HepG2 (cell line): ENCODE measurements at regions not wholly inside any gene's neighbourhood (a gene's known extent, or its start where the extent isn't known, plus 50 kb on each side); places are given as distances from the start of the nearest gene placed in this dataset.
A peak's percentile ranks its signal among the peaks of the same experiment; 100 is the strongest.

ENCODE experiments used
- ATAC-seq: fragments of 200-7000 bp; cut with Tn5 transposase; 3 replicates; pipeline ENCODE4 v1.9.1; 2020; ENCODE audit warnings: mild to moderate bottlenecking, moderate library complexity
- BruUV-seq: library from RNA; stranded (reverse); fragments of 400-500 nt; replicated peaks from 2 replicates; lab custom pipeline; 2021; lab: Mats Ljungman, UMichigan
- CTCF ChIA-PET: fragments of 300-600 bp; formaldehyde crosslinking; extraction: SDS; loops from one replicate; lab custom pipeline; 2021; ENCODE audit warnings: low total read pairs, inconsistent platforms, low intra/inter-chr PET ratio; lab: Yijun Ruan, JAX
- POLR2A ChIA-PET: fragments of 350-600 bp; sonication (Branson Sonifier 250); formaldehyde crosslinking; loops from one replicate; lab custom pipeline; 2020; ENCODE audit warnings: antibody characterized with exemption, inconsistent platforms; lab: Yijun Ruan, JAX
- DNase-seq: peaks from one replicate; pipeline ENCODE4 v3.0.0-alpha.2; 2015; ENCODE audit warnings: low spot score
- FAIRE-seq: peaks from 3 replicates; lab custom pipeline; 2011; peaks lifted over from hg19 to GRCh38; lab: Jason Lieb, UNC
- H2AFZ ChIP-seq: one replicate; pipeline ENCODE4 v1.6.1; 2011; ENCODE audit warnings: low read length, inconsistent platforms
- H3K27ac ChIP-seq: fragments of 300-600 bp; 3 replicates; pipeline ENCODE4 v1.8.0; 2011; ENCODE audit warnings: mixed run types, mild to moderate bottlenecking, mixed read lengths, low read length, inconsistent platforms; ENCODE audit not compliant: insufficient read depth; ENCODE audit errors: extremely low read length
- H3K27me3 ChIP-seq, 2 experiments: fragments of 200-600 bp in 1 of 2; 2 replicates in 1 of 2; 3 replicates in 1 of 2; pipeline versions ENCODE4 v1.6.0 to v1.8.0; 2011; ENCODE audit warnings: low read length in 2 of 2, mild to moderate bottlenecking in 2 of 2, moderate library complexity in 2 of 2, inconsistent platforms in 1 of 2; ENCODE audit not compliant: insufficient read depth in 2 of 2, control insufficient read depth in 1 of 2
- H3K36me3 ChIP-seq, 2 experiments: fragments of 200-600 bp in 1 of 2; replicated peaks in 1 of 2; 2 replicates in 1 of 2; 3 replicates in 1 of 2; pipeline versions ENCODE4 v1.5.1 to v1.8.0; 2011; ENCODE audit warnings: low read length in 2 of 2, inconsistent platforms in 1 of 2; ENCODE audit not compliant: insufficient read depth in 2 of 2, control insufficient read depth in 1 of 2
- H3K4me1 ChIP-seq: 2 replicates; pipeline ENCODE4 v1.5.1; 2012; ENCODE audit warnings: low read length, inconsistent platforms; ENCODE audit not compliant: insufficient read depth
- H3K4me2 ChIP-seq: 2 replicates; pipeline ENCODE4 v1.6.0; 2011; ENCODE audit warnings: low read depth, low read length, inconsistent platforms
- H3K4me3 ChIP-seq, 3 experiments: fragments of 200-600 bp in 1 of 3; sonication (generic), shearing (Covaris generic) in 1 of 3; replicated peaks in 1 of 3; 2 replicates each; pipeline ENCODE4 v1.5.1; 2011 to 2016; ENCODE audit warnings: low read length in 3 of 3, inconsistent platforms in 2 of 3, low read depth in 2 of 3, mild to moderate bottlenecking in 2 of 3, control low read depth in 1 of 3, mixed read lengths in 1 of 3; ENCODE audit not compliant: insufficient read depth in 1 of 3
- H3K79me2 ChIP-seq: one replicate; pipeline ENCODE4 v1.6.1; 2011; ENCODE audit warnings: low read length, inconsistent platforms; ENCODE audit not compliant: insufficient read depth
- H3K9ac ChIP-seq: 2 replicates; pipeline ENCODE4 v1.6.0; 2011; ENCODE audit warnings: mild to moderate bottlenecking, low read depth, low read length, inconsistent platforms; ENCODE audit not compliant: insufficient read depth
- H3K9me3 ChIP-seq: 2 replicates; pipeline ENCODE4 v1.5.1; 2012; ENCODE audit warnings: mild to moderate bottlenecking, low read length
- H4K20me1 ChIP-seq: 2 replicates; pipeline ENCODE4 v1.6.0; 2011; ENCODE audit warnings: inconsistent platforms, mild to moderate bottlenecking, low read length, moderate library complexity; ENCODE audit not compliant: insufficient read depth
- CBFB ChIP-seq: sonication (generic); formaldehyde crosslinking; IDR thresholded peaks from 2 replicates; pipeline ENCODE4 v1.4.0; 2020; ENCODE audit warnings: missing genetic modification reagents
- EZH2 ChIP-seq: conservative IDR thresholded peaks from 2 replicates; pipeline ENCODE4 v1.6.1; 2012; ENCODE audit warnings: mild to moderate bottlenecking, low read depth, low read length, moderate library complexity
- GLI4 ChIP-seq: sonication (generic); formaldehyde crosslinking; IDR thresholded peaks from 2 replicates; pipeline ENCODE4 v1.5.1; 2020; ENCODE audit warnings: missing genetic modification reagents, mild to moderate bottlenecking, moderate library complexity, borderline replicate concordance
- MAFF ChIP-seq: IDR thresholded peaks from 2 replicates; pipeline ENCODE4 v1.6.1; 2011; ENCODE audit warnings: low read depth, low read length, improper control_type of control experiment
- MAFK ChIP-seq, 2 experiments: IDR thresholded peaks in 1 of 2; conservative IDR thresholded peaks in 1 of 2; 2 replicates each; pipeline ENCODE4 v1.6.1; 2011; ENCODE audit warnings: improper control_type of control experiment in 2 of 2, low read length in 2 of 2
- MEIS2 ChIP-seq: sonication (generic); formaldehyde crosslinking; IDR thresholded peaks from 2 replicates; pipeline ENCODE4 v1.9.0; 2021; ENCODE audit warnings: mild to moderate bottlenecking, missing genetic modification reagents
- ZNF230 ChIP-seq: sonication (generic); formaldehyde crosslinking; IDR thresholded peaks from 2 replicates; pipeline ENCODE4 v1.4.0; 2020; ENCODE audit warnings: mild to moderate bottlenecking, missing genetic modification reagents
- ZNF3 ChIP-seq: IDR thresholded peaks from 2 replicates; pipeline ENCODE4 v1.7.0; 2017; ENCODE audit warnings: inconsistent platforms
- ZNF562 ChIP-seq: sonication (generic); formaldehyde crosslinking; IDR thresholded peaks from 2 replicates; pipeline ENCODE4 v1.8.0; 2022; ENCODE audit warnings: missing genetic modification reagents, borderline replicate concordance
- ZNF614 ChIP-seq: IDR thresholded peaks from 2 replicates; pipeline ENCODE4 v1.6.1; 2018; ENCODE audit warnings: missing biosample characterization, missing genetic modification reagents, inconsistent platforms, borderline replicate concordance
- ZSCAN25 ChIP-seq: sonication (generic); formaldehyde crosslinking; IDR thresholded peaks from 2 replicates; pipeline ENCODE4 v1.8.0; 2022; ENCODE audit warnings: mild to moderate bottlenecking, missing genetic modification reagents
- WGBS: methylation state at CpG from one replicate; pipeline ENCODE4 v1.1.6; 2017; ENCODE audit warnings: low lambda C conversion rate; 5-methylcytosine and 5-hydroxymethylcytosine counted together
- in situ Hi-C: cut with HindIII; loops from 2 replicates; pipeline ENCODE4 v1.10.0; 2017; ENCODE audit warnings: low pct_unique_long_range_greater_than_20kb; ENCODE audit not compliant: extremely low pct_ligation_motif_present
- intact Hi-C: fragments of 100-400 bp; cut with micrococcal nuclease; formaldehyde crosslinking; loops from one replicate; pipeline ENCODE4 v1.10.0; 2022; ENCODE audit not compliant: unreplicated experiment
- TF ChIP-seq, protein P1 (sequence below): sonication (generic); formaldehyde crosslinking; IDR thresholded peaks from 2 replicates; pipeline ENCODE4 v1.9.0; 2022; ENCODE audit warnings: missing genetic modification reagents, mild to moderate bottlenecking, borderline replicate concordance

DNA sequence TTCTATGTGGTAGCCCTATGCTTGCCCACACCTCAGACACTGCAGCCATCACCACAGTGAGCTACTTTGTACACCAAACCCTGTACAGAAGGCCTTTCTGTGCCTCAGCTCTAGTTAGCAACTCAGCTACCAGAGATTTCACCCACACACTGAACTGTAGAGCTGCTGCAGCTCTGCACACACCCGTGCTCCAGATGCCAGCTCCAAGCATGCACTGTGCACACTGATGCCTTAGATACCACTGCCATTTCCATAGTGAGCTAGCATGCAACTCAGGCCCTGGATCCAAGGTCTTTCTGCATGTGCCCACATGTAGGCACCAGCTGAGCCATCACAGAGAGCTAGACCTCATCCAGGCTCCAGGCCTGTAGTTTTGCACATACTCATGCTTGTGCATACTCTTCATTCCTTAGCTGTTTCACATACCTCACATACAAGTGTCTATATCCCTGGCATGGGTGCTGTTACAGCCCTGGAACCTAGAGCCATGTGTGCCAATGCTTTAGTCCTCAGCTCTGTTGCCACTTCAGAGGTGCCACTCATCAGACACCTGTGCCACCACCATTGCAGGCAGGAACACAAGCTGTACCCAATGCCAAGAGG is 423.5 kb upstream of the NDST3 start (continued):
- TF ChIP-seq ZNF562 (CRISPR knock-in tag) = no peak
- no peak for TF ChIP-seq GLI4
- no peak for TF ChIP-seq MEIS2 (CRISPR knock-in tag)

DNA sequence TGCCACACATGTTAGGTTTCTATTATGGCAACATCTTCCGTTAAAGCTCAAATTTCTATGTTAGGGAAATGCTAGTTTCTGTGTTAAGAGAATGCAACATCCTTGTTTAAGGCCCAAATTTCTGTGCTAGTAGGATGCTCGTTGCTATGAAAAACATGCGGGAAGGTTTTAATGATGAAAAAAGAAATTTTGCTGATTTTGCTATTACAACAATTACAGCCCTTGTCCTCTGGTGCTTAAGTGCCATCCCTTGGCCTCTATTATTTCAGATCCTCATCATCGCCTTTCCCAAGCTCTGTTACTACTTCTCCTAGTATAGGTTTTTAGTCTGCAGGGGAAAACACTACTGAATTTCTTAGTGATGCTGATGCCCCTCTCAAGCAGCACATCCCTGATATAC is 412.6 kb upstream of the NDST3 start:
- Histone ChIP-seq H3K36me3 (no peaks in the 10 kb centered on the region), H3K27me3 (no peaks in the 10 kb centered on the region), H3K9me3 (peaks cover 14% of the 10 kb centered on the region), H3K4me2 (no peak overlapping the region), H3K27ac (no peak overlapping the region), H2AFZ (no peak overlapping the region), H4K20me1 (no peaks in the 10 kb centered on the region), H3K9ac (no peak overlapping the region), H3K4me3 (no peak overlapping the region), H3K4me1 (no peaks in the 10 kb centered on the region), H3K79me2 (no peaks in the 10 kb centered on the region)
- ATAC-seq = no peak
- 15% methylated on average over 4 of the region's 4 CpGs for WGBS
- intact Hi-C loops = no loop called here
- in situ Hi-C loops = no loop called here
- no peak for FAIRE-seq
- CTCF ChIA-PET = no interaction called here
- BruUV-seq = no TSS peak
- POLR2A ChIA-PET = no interaction called here
- TF ChIP-seq MAFK (conservative IDR thresholded peaks at IDR 0.05 in 1 of 2, IDR thresholded peaks at IDR 0.05 in 1 of 2; ENCODE audit: low read length in 2 of 2) = peak; percentile 59 to 65
- no peak for TF ChIP-seq ZNF614 (CRISPR knock-in tag)
- TF ChIP-seq MAFF = peak; percentile 59
- DNase-seq = no peak

DNA sequence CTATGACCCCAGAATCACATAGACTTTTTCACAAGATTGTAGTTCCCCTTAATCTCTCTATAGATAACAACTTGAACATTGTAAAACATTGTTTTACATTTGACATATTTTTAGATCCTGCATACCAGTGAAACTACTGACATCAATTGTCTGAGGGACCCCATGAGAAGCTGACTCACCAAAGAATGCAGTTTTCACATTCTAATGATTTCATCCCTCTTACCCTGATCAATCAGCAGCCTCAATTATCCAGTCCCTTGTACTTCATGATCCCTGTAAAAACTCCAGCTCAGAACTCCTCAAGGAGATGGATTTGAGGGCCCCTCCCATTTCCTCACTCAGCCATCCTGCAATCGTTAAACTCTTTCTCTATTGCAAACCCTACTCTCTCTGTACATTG is 411.0 kb upstream of the NDST3 start:
- no peak for DNase-seq
- H3K27ac ChIP-seq = no peak overlapping the region
- no peaks in the 10 kb centered on the region for H3K36me3 ChIP-seq
- H2AFZ ChIP-seq = no peak overlapping the region
- H4K20me1 ChIP-seq = no peaks in the 10 kb centered on the region
- H3K27me3 ChIP-seq = no peaks in the 10 kb centered on the region
- no TSS peak for BruUV-seq
- in situ Hi-C loops = no loop called here
- peaks cover 5% of the 10 kb centered on the region for H3K9me3 ChIP-seq
- TF ChIP-seq ZNF3 (no peak), EZH2 (no peak), ZSCAN25 (CRISPR knock-in tag) (no peak), ZNF230 (CRISPR knock-in tag) (no peak), CBFB (CRISPR knock-in tag) (no peak)
- TF ChIP-seq, protein P1, sequence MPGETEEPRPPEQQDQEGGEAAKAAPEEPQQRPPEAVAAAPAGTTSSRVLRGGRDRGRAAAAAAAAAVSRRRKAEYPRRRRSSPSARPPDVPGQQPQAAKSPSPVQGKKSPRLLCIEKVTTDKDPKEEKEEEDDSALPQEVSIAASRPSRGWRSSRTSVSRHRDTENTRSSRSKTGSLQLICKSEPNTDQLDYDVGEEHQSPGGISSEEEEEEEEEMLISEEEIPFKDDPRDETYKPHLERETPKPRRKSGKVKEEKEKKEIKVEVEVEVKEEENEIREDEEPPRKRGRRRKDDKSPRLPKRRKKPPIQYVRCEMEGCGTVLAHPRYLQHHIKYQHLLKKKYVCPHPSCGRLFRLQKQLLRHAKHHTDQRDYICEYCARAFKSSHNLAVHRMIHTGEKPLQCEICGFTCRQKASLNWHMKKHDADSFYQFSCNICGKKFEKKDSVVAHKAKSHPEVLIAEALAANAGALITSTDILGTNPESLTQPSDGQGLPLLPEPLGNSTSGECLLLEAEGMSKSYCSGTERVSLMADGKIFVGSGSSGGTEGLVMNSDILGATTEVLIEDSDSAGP (CRISPR knock-in tag) = no peak
- CTCF ChIA-PET = no interaction called here
- intact Hi-C loops = no loop called here
- ATAC-seq = no peak
- POLR2A ChIA-PET = no interaction called here
- no peaks in the 10 kb centered on the region for H3K4me1 ChIP-seq
- H3K4me3 ChIP-seq = no peak overlapping the region
- FAIRE-seq = no peak
- 0% methylated on average over 1 of the region's 1 CpG for WGBS
- H3K79me2 ChIP-seq = no peaks in the 10 kb centered on the region
- H3K9ac ChIP-seq = no peak overlapping the region
- no peak overlapping the region for H3K4me2 ChIP-seq
